ENCODE measurements at regions not wholly inside any gene's neighbourhood (a gene's known extent, or its start where the extent isn't known, plus 50 kb on each side); places are given as distances from the start of the nearest gene placed in this dataset.
"Not testable (repeated sequence)": the region's sequence is repeated elsewhere in the genome, so short reads cannot be mapped to it uniquely, and the experiment has no call there.

- ChIA-PET CTCF (no interaction called here), POLR2A (no interaction called here)
- TF ChIP-seq ZNF292 (tag by site-specific recombination; IDR thresholded peaks at IDR 0.05; ENCODE audit: borderline replicate concordance, low read depth) = no peak
- TF ChIP-seq GLI4 (tag by site-specific recombination; IDR thresholded peaks at IDR 0.05) = no peak
- TF ChIP-seq ZXDB (tag by site-specific recombination; IDR thresholded peaks at IDR 0.05) = no peak
- no peak for TF ChIP-seq MYNN (tag by site-specific recombination; IDR thresholded peaks at IDR 0.05; ENCODE audit: borderline replicate concordance)
- no peaks in the 10 kb centered on the region for H3K4me1 ChIP-seq (ENCODE audit: control insufficient read depth, insufficient read depth, low read length)
- H3K36me3 ChIP-seq (ENCODE audit: control insufficient read depth in 2 of 2, insufficient read depth in 1 of 2, low read length in 2 of 2) = no peaks in the 10 kb centered on the region
- H3K9me3 ChIP-seq (ENCODE audit: control insufficient read depth, insufficient read depth, low read depth, low read length) = no peaks in the 10 kb centered on the region
- H3K4me3 ChIP-seq (ENCODE audit: low read depth, low read length) = no peak overlapping the region
- H3K27ac ChIP-seq (ENCODE audit: extremely low read depth, low read depth, low read length) = no peak overlapping the region
These were observed 245.6 kb downstream of the KLF5 start for GRCh38 chr13:73304442-73304841.

GRCh38 chr13:73303851-73304250 lies 245.0 kb downstream of the KLF5 start:
- Histone ChIP-seq H3K4me1 (ENCODE audit: control insufficient read depth, insufficient read depth, low read length) (no peaks in the 10 kb centered on the region), H3K4me3 (ENCODE audit: low read depth, low read length) (no peak overlapping the region), H3K9me3 (ENCODE audit: control insufficient read depth, insufficient read depth, low read depth, low read length) (no peaks in the 10 kb centered on the region), H3K36me3 (ENCODE audit: control insufficient read depth in 2 of 2, insufficient read depth in 1 of 2, low read length in 2 of 2) (no peaks in the 10 kb centered on the region), H3K27ac (ENCODE audit: extremely low read depth, low read depth, low read length) (no peak overlapping the region)
- CTCF ChIA-PET = no interaction called here
- no peak for TF ChIP-seq HOXC10 (CRISPR knock-in tag; IDR thresholded peaks at IDR 0.05)
- no peak for TF ChIP-seq ZNF248 (tag by site-specific recombination; IDR thresholded peaks at IDR 0.05)
- no peak for TF ChIP-seq ZNF660 (tag by site-specific recombination; IDR thresholded peaks at IDR 0.05)
- TF ChIP-seq ZNF704 (tag by site-specific recombination; IDR thresholded peaks at IDR 0.05) = no peak
- no peak for TF ChIP-seq ZFHX2 (tag by site-specific recombination; conservative IDR thresholded peaks at IDR 0.05)
- no peak for TF ChIP-seq REPIN1 (tag by site-specific recombination; IDR thresholded peaks at IDR 0.05; ENCODE audit: low read depth)
- TF ChIP-seq KLF9 (tag by site-specific recombination; IDR thresholded peaks at IDR 0.05; ENCODE audit: low read depth) = no peak
- no peak for TF ChIP-seq ZNF302 (tag by site-specific recombination; IDR thresholded peaks at IDR 0.05; ENCODE audit: low read depth)
- TF ChIP-seq GLIS1 (tag by site-specific recombination; IDR thresholded peaks at IDR 0.05) = no peak
- no peak for TF ChIP-seq TSHZ1 (tag by site-specific recombination; IDR thresholded peaks at IDR 0.05; ENCODE audit: borderline replicate concordance)
- no peak for TF ChIP-seq ZNF114 (tag by site-specific recombination; IDR thresholded peaks at IDR 0.05)
- TF ChIP-seq KLF7 (tag by site-specific recombination; IDR thresholded peaks at IDR 0.05; ENCODE audit: borderline replicate concordance) = no peak
- POLR2A ChIA-PET = no interaction called here

GRCh38 chr13:73301622-73302021 lies 242.8 kb downstream of the KLF5 start:
- POLR2A ChIA-PET; H3K4me1 ChIP-seq (ENCODE audit: control insufficient read depth, insufficient read depth, low read length); CTCF ChIA-PET; H3K4me3 ChIP-seq (ENCODE audit: low read depth, low read length); H3K9me3 ChIP-seq (ENCODE audit: control insufficient read depth, insufficient read depth, low read depth, low read length); H3K36me3 ChIP-seq (ENCODE audit: control insufficient read depth in 2 of 2, insufficient read depth in 1 of 2, low read length in 2 of 2); H3K27ac ChIP-seq (ENCODE audit: extremely low read depth, low read depth, low read length): not testable (repeated sequence)

Data from HEK293 (cell line).